ENCODE measurements at regions not wholly inside any gene's neighbourhood (a gene's known extent, or its start where the extent isn't known, plus 50 kb on each side); places are given as distances from the start of the nearest gene placed in this dataset.

DNA sequence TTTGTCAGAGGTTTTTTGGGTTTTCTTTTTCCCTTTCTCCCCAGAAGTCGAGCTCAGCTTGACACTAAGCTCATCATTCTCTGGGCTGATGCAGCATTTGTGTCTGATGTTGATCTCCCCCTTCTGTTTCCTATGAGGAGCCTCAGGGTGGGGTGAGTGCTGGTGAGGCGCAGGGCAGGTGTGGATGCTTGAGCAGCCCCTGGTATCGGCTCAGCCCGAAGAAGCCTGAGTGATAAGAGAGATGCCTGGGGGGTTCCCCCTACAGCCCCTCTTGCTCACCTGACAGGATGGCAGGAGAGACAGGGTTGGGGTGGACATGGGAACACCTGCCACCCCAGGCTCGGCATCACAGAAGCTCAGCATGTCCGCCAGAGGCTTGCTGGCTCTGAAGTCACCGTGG is 239.0 kb downstream of the RHOU start:
- no peaks in the 10 kb centered on the region for H3K27me3 ChIP-seq
- no peaks in the 10 kb centered on the region for H3K36me3 ChIP-seq
- no peaks in the 10 kb centered on the region for H3K9me3 ChIP-seq
- H3K4me1 ChIP-seq, result no peaks in the 10 kb centered on the region
- H3K4me3 ChIP-seq, result no peak overlapping the region
- H3K27ac ChIP-seq, result no peak overlapping the region
- DNase-seq, result no peak
- no peak for TF ChIP-seq POLR2A (IDR thresholded peaks at IDR 0.05)

GRCh38 chr1:228975238-228975907 is 240.1 kb downstream of the RHOU start:
- Histone ChIP-seq H3K27ac (no peak overlapping the region), H3K4me3 (no peak overlapping the region), H3K27me3 (no peaks in the 10 kb centered on the region), H3K9me3 (no peaks in the 10 kb centered on the region), H3K4me1 (no peaks in the 10 kb centered on the region), H3K36me3 (no peaks in the 10 kb centered on the region)
- no peak for DNase-seq
- TF ChIP-seq, protein P1, sequence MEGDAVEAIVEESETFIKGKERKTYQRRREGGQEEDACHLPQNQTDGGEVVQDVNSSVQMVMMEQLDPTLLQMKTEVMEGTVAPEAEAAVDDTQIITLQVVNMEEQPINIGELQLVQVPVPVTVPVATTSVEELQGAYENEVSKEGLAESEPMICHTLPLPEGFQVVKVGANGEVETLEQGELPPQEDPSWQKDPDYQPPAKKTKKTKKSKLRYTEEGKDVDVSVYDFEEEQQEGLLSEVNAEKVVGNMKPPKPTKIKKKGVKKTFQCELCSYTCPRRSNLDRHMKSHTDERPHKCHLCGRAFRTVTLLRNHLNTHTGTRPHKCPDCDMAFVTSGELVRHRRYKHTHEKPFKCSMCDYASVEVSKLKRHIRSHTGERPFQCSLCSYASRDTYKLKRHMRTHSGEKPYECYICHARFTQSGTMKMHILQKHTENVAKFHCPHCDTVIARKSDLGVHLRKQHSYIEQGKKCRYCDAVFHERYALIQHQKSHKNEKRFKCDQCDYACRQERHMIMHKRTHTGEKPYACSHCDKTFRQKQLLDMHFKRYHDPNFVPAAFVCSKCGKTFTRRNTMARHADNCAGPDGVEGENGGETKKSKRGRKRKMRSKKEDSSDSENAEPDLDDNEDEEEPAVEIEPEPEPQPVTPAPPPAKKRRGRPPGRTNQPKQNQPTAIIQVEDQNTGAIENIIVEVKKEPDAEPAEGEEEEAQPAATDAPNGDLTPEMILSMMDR (IDR thresholded peaks at IDR 0.05), result no peak
- no peak for TF ChIP-seq POLR2A (IDR thresholded peaks at IDR 0.05)

GRCh38 chr1:228976316-228976715 is 241.0 kb downstream of the RHOU start:
- no peaks in the 10 kb centered on the region for H3K27me3 ChIP-seq
- H3K9me3 ChIP-seq, result no peaks in the 10 kb centered on the region
- H3K4me3 ChIP-seq, result no peak overlapping the region
- TF ChIP-seq, protein P1 (IDR thresholded peaks at IDR 0.05), result no peak
- TF ChIP-seq POLR2A (IDR thresholded peaks at IDR 0.05), result no peak
- no peaks in the 10 kb centered on the region for H3K36me3 ChIP-seq
- no peak overlapping the region for H3K27ac ChIP-seq
- no peak for DNase-seq
- no peaks in the 10 kb centered on the region for H3K4me1 ChIP-seq

GRCh38 chr1:228977307-228977706 is 242.0 kb downstream of the RHOU start:
- no peaks in the 10 kb centered on the region for H3K4me1 ChIP-seq
- H3K9me3 ChIP-seq, result no peaks in the 10 kb centered on the region
- no peak overlapping the region for H3K4me3 ChIP-seq
- DNase-seq, result no peak
- no peak for TF ChIP-seq POLR2A (IDR thresholded peaks at IDR 0.05)
- TF ChIP-seq, protein P1 (IDR thresholded peaks at IDR 0.05), result no peak
- no peaks in the 10 kb centered on the region for H3K27me3 ChIP-seq
- no peaks in the 10 kb centered on the region for H3K36me3 ChIP-seq
- H3K27ac ChIP-seq, result no peak overlapping the region

GRCh38 chr1:228977741-228978140 is 242.5 kb downstream of the RHOU start:
- TF ChIP-seq, protein P1 (IDR thresholded peaks at IDR 0.05), result no peak
- no peak for TF ChIP-seq POLR2A (IDR thresholded peaks at IDR 0.05)
- Histone ChIP-seq H3K27ac (no peak overlapping the region), H3K36me3 (no peaks in the 10 kb centered on the region)

DNA sequence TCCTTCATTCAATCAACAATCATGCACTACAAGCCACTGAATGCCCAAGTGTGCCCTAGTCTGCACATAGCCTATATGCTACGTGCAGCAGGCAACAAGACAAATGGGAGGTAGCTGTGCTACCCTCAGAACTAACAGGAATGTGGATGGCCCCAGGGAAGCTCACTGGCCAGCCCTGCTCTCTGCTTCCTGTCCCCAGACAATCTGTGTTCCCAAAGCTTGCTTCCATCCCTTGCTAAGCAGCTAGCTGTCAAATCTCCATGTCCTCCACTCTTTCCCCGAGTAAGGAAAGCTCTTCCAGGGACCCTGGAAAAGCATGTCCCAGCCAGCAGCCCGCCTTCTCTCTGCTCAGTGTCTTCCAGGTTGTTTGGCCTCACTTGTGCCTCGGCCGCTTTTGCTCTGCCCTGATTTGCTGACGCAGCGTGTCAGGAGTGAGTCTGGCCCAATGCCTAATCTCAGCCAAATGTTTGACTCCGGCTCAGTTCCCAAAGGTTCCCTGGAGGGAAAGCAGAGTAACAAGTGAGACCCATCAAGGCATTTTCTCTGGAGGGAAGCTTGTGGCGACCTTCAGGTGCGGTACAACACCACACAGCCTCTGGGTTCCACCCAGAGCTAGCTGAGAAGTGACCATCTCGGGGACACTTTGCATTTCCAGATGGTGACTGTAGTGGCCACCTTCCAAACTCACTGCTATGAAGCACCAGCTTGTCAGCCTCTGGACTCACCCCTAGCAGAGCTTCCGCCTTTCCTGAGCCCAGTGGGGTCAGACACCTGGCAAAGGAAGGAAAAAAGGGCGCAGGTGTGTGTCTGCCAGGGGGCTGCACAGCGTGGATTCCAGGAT is 243.4 kb downstream of the RHOU start:
- Histone ChIP-seq H3K36me3 (no peaks in the 10 kb centered on the region), H3K27me3 (no peaks in the 10 kb centered on the region), H3K4me1 (no peaks in the 10 kb centered on the region), H3K9me3 (no peaks in the 10 kb centered on the region), H3K27ac (peak overlapping the region in 1 of 4 donors; percentile 34), H3K4me3 (no peak overlapping the region)
- no peak for TF ChIP-seq POLR2A (IDR thresholded peaks at IDR 0.05)
- TF ChIP-seq, protein P1 (IDR thresholded peaks at IDR 0.05), result no peak
- peak in 1 of 3 donors; percentile 58 for DNase-seq

More at GRCh38 chr1:228977741-228978140, 242.5 kb downstream of the RHOU start:
- no peaks in the 10 kb centered on the region for H3K9me3 ChIP-seq
- H3K4me1 ChIP-seq, result no peaks in the 10 kb centered on the region
- no peak for DNase-seq
- H3K4me3 ChIP-seq, result no peak overlapping the region
- no peaks in the 10 kb centered on the region for H3K27me3 ChIP-seq

Data from Peyer's patch (tissue), 4 donors.